ENCODE measurements at regions not wholly inside any gene's neighbourhood (a gene's known extent, or its start where the extent isn't known, plus 50 kb on each side); places are given as distances from the start of the nearest gene placed in this dataset.

GRCh38 chrX:113800955-113801354, 782.9 kb upstream of the HTR2C start:
- TF ChIP-seq EZH2phosphoT487 (IDR thresholded peaks at IDR 0.05; ENCODE audit: borderline replicate concordance, low read depth, low read length) (no peak), CTCF (conservative IDR thresholded peaks at IDR 0.05; ENCODE audit: low read length) (no peak)

All from OCI-LY7 (cell line).